SK-MEL-5 (cell line): ENCODE measurements at regions not wholly inside any gene's neighbourhood (a gene's known extent, or its start where the extent isn't known, plus 50 kb on each side); places are given as distances from the start of the nearest gene placed in this dataset.
A peak's percentile ranks its signal among the peaks of the same experiment; 100 is the strongest.
"Not testable (repeated sequence)": the region's sequence is repeated elsewhere in the genome, so short reads cannot be mapped to it uniquely, and the experiment has no call there.

ENCODE experiments used
- DNase-seq: peaks from one replicate; pipeline ENCODE4 v3.0.0-alpha.2; 2016; ENCODE audit warnings: low read depth, low spot score
- in situ Hi-C: cut with HindIII; loops from 2 replicates; pipeline ENCODE4 v1.10.0; 2016; ENCODE audit warnings: low sequenced_read_pairs, high pct_unique_total_duplicates, low pct_unique_long_range_greater_than_20kb

GRCh38 chr3:72174040-72174439 is 389.1 kb upstream of the PROK2 start:
- in situ Hi-C loops = no loop called here
- DNase-seq = no peak

- in situ Hi-C loops = no loop called here
- DNase-seq = no peak
These were observed 387.0 kb upstream of the PROK2 start for GRCh38 chr3:72171946-72172345.

GRCh38 chr3:72171463-72171881 is 386.5 kb upstream of the PROK2 start:
- in situ Hi-C loops = no loop called here
- peak; percentile 78 for DNase-seq

GRCh38 chr3:72169561-72170472 is 384.9 kb upstream of the PROK2 start:
- DNase-seq = no peak
- in situ Hi-C loops = no loop called here

GRCh38 chr3:72169120-72169519 is 384.2 kb upstream of the PROK2 start:
- in situ Hi-C loops = no loop called here
- DNase-seq = no peak

GRCh38 chr3:72165808-72166207 is 380.9 kb upstream of the PROK2 start:
- no peak for DNase-seq
- in situ Hi-C loops = no loop called here

- DNase-seq = no peak
- in situ Hi-C loops = no loop called here
These were observed 380.4 kb upstream of the PROK2 start for GRCh38 chr3:72165317-72165716.

- no peak for DNase-seq
- in situ Hi-C loops = no loop called here
These were observed 379.7 kb upstream of the PROK2 start for GRCh38 chr3:72164635-72164978.

- in situ Hi-C loops = no loop called here
- no peak for DNase-seq
These were observed 379.1 kb upstream of the PROK2 start for GRCh38 chr3:72163809-72164634.

- in situ Hi-C loops = no loop called here
- DNase-seq = no peak
These were observed 377.8 kb upstream of the PROK2 start for GRCh38 chr3:72162649-72163184.

- DNase-seq = no peak
- in situ Hi-C loops = no loop called here
These were observed 377.1 kb upstream of the PROK2 start for GRCh38 chr3:72161881-72162595.

- DNase-seq, in situ Hi-C loops: not testable (repeated sequence)
These were observed 376.3 kb upstream of the PROK2 start for GRCh38 chr3:72161285-72161684.

GRCh38 chr3:72160351-72160750 is 375.4 kb upstream of the PROK2 start:
- in situ Hi-C loops = no loop called here

GRCh38 chr3:72159487-72159886 is 374.5 kb upstream of the PROK2 start:
- no peak for DNase-seq
- in situ Hi-C loops = no loop called here

More at GRCh38 chr3:72160351-72160750, 375.4 kb upstream of the PROK2 start:
- no peak for DNase-seq

GRCh38 chr3:72158639-72159326 is 373.8 kb upstream of the PROK2 start:
- in situ Hi-C loops = no loop called here
- no peak for DNase-seq

GRCh38 chr3:72157748-72158638 is 373.0 kb upstream of the PROK2 start:
- in situ Hi-C loops = no loop called here
- peak; percentile 14 for DNase-seq
